K562 (cell line): ENCODE measurements at regions not wholly inside any gene's neighbourhood (a gene's known extent, or its start where the extent isn't known, plus 50 kb on each side); places are given as distances from the start of the nearest gene placed in this dataset.

Experiments
- ATAC-seq: fragments of 200-7000 bp; cut with Tn5 transposase; 3 replicates; pipeline ENCODE4 v1.9.1; 2020; ENCODE audit warnings: moderate library complexity
- BruUV-seq: library from RNA; stranded (reverse); fragments of 400-500 nt; replicated peaks from 2 replicates; lab custom pipeline; 2021; lab: Mats Ljungman, UMichigan
- CTCF ChIA-PET: fragments of 300-600 bp; formaldehyde crosslinking; extraction: SDS; loops from one replicate; lab custom pipeline; 2021; ENCODE audit warnings: low intra/inter-chr PET ratio; lab: Yijun Ruan, JAX
- POLR2A ChIA-PET: fragments of 300-600, 350-650 bp; sonication (Branson Sonifier 250); formaldehyde crosslinking; extraction: SDS; loops from one replicate; lab custom pipeline; 2021; ENCODE audit warnings: antibody characterized with exemption, inconsistent platforms; lab: Yijun Ruan, JAX
- DNase-seq, 4 experiments: peaks; one replicate each; pipeline versions ENCODE4 v3.0.0 to v3.0.0-alpha.2; 2011 to 2018; ENCODE audit warnings: low spot score in 3 of 4, mixed read lengths in 3 of 4; ENCODE audit errors: extremely low read depth in 1 of 4
- FAIRE-seq: peaks from 2 replicates; lab custom pipeline; 2011; peaks lifted over from hg19 to GRCh38; lab: Jason Lieb, UNC
- H2AFZ ChIP-seq: 2 replicates; pipeline ENCODE4 v1.6.0; 2011; ENCODE audit warnings: low read depth, low read length, control low read depth, inconsistent platforms
- H3K27ac ChIP-seq: fragments of 200-600 bp; 3 replicates; pipeline ENCODE4 v1.8.0; 2011; ENCODE audit warnings: low read depth, mild to moderate bottlenecking, control low read depth, inconsistent platforms, low read length, moderate library complexity, mixed read lengths; ENCODE audit errors: extremely low read depth
- H3K27me3 ChIP-seq, 2 experiments: fragments of 300-600 bp in 1 of 2; 2 replicates in 1 of 2; 3 replicates in 1 of 2; pipeline versions ENCODE4 v1.6.0 to v1.8.0; 2011; ENCODE audit warnings: inconsistent platforms in 2 of 2, low read length in 2 of 2, mild to moderate bottlenecking in 1 of 2, mixed read lengths in 1 of 2, moderate library complexity in 1 of 2; ENCODE audit not compliant: control insufficient read depth in 2 of 2, insufficient read depth in 2 of 2
- H3K36me3 ChIP-seq: fragments of 300-600 bp; 3 replicates; pipeline ENCODE4 v1.8.0; 2011; ENCODE audit warnings: mild to moderate bottlenecking, low read length, inconsistent platforms; ENCODE audit not compliant: control insufficient read depth, insufficient read depth
- H3K4me1 ChIP-seq, 2 experiments: fragments of 200-600 bp in 1 of 2; replicated peaks in 1 of 2; 2 replicates in 1 of 2; 3 replicates in 1 of 2; pipeline versions ENCODE4 v1.5.1 to v1.8.0; 2011; ENCODE audit warnings: inconsistent platforms in 2 of 2, low read length in 2 of 2, mild to moderate bottlenecking in 1 of 2, mixed read lengths in 1 of 2, moderate library complexity in 1 of 2; ENCODE audit not compliant: control insufficient read depth in 2 of 2, insufficient read depth in 2 of 2
- H3K4me2 ChIP-seq: 2 replicates; pipeline ENCODE4 v1.6.1; 2011; ENCODE audit warnings: low read length, control low read depth, inconsistent platforms, mixed read lengths; ENCODE audit not compliant: insufficient read depth
- H3K4me3 ChIP-seq: fragments of 200-600 bp; sonication (generic), shearing (Covaris generic); 2 replicates; pipeline ENCODE4 v1.5.1; 2016; ENCODE audit warnings: control low read depth, inconsistent platforms
- H3K79me2 ChIP-seq: fragments of 200-600 bp; 3 replicates; pipeline ENCODE4 v1.8.0; 2011; ENCODE audit warnings: low read length, inconsistent platforms; ENCODE audit not compliant: control insufficient read depth, insufficient read depth
- H3K9ac ChIP-seq, 2 experiments: 2 replicates each; pipeline versions ENCODE4 v1.6.0 to v1.6.1; 2011; ENCODE audit warnings: low read depth in 2 of 2, low read length in 2 of 2, control low read depth in 1 of 2, inconsistent platforms in 1 of 2, mild to moderate bottlenecking in 1 of 2, mixed read lengths in 1 of 2; ENCODE audit not compliant: insufficient read depth in 1 of 2
- H3K9me1 ChIP-seq: one replicate; pipeline ENCODE4 v1.6.0; 2011; ENCODE audit warnings: inconsistent platforms, mild to moderate bottlenecking, low read length, moderate library complexity; ENCODE audit not compliant: control insufficient read depth, insufficient read depth
- H3K9me3 ChIP-seq: replicated peaks from 2 replicates; pipeline ENCODE4 v1.5.1; 2011; ENCODE audit warnings: low read depth, low read length, inconsistent platforms; ENCODE audit not compliant: control insufficient read depth, insufficient read depth
- H4K20me1 ChIP-seq: replicated peaks from 2 replicates; pipeline ENCODE4 v1.6.1; 2011; ENCODE audit warnings: low read length, inconsistent platforms, mixed read lengths; ENCODE audit not compliant: control insufficient read depth, insufficient read depth
- ATF1 ChIP-seq, 2 experiments: fragments of 450-650 bp in 1 of 2; IDR thresholded peaks; 2 replicates each; pipeline ENCODE4 v1.6.1; 2016; ENCODE audit warnings: missing compliant biosample characterization in 1 of 2, missing genetic modification characterization in 1 of 2
- CEBPG ChIP-seq, 3 experiments: fragments of 200-800 bp in 1 of 3; sonication (Bioruptor generic) in 1 of 3; sonication (generic) in 1 of 3; formaldehyde crosslinking in 1 of 3; IDR thresholded peaks in 2 of 3; conservative IDR thresholded peaks in 1 of 3; 2 replicates each; pipeline versions ENCODE4 v1.6.1 to v1.8.0; 2016 to 2022; ENCODE audit warnings: missing compliant biosample characterization in 2 of 3, missing genetic modification characterization in 2 of 3, mild to moderate bottlenecking in 1 of 3, missing genetic modification reagents in 1 of 3
- DACH1 ChIP-seq: fragments of 450-650 bp; IDR thresholded peaks from 2 replicates; pipeline ENCODE4 v1.6.1; 2018; ENCODE audit not compliant: partially characterized antibody
- E4F1 ChIP-seq: fragments of 250-450 bp; sonication (Bioruptor Pico); IDR thresholded peaks from 2 replicates; pipeline ENCODE4 v1.5.0; 2021; ENCODE audit warnings: mild to moderate bottlenecking, borderline replicate concordance
- FOXP4 ChIP-seq: sonication (generic); formaldehyde crosslinking; IDR thresholded peaks from 2 replicates; pipeline ENCODE4 v1.8.0; 2022; ENCODE audit warnings: mild to moderate bottlenecking, missing genetic modification reagents, borderline replicate concordance
- HMGN3 ChIP-seq: IDR thresholded peaks from 2 replicates; pipeline ENCODE4 v1.6.1; 2011; ENCODE audit warnings: borderline replicate concordance, low read depth, mild to moderate bottlenecking, mixed read lengths, low read length; ENCODE audit not compliant: insufficient read length; ENCODE audit errors: extremely low read depth
- HNRNPUL1 ChIP-seq: fragments of 200-400 bp; formaldehyde crosslinking; IDR thresholded peaks from 2 replicates; pipeline ENCODE4 v1.6.1; 2017; ENCODE audit warnings: low read length
- MECOM ChIP-seq: fragments of 250-450 bp; sonication (Bioruptor Pico); IDR thresholded peaks from 2 replicates; pipeline ENCODE4 v1.8.0; 2022; ENCODE audit warnings: inconsistent platforms
- NR0B1 ChIP-seq: fragments of 450-650 bp; IDR thresholded peaks from one replicate; pipeline ENCODE4 v1.6.1; 2018; ENCODE audit warnings: mild to moderate bottlenecking, moderate library complexity; ENCODE audit not compliant: partially characterized antibody
- PYGO2 ChIP-seq: fragments of 450-650 bp; IDR thresholded peaks from 2 replicates; pipeline ENCODE4 v1.6.1; 2016; ENCODE audit warnings: mild to moderate bottlenecking, missing genetic modification characterization, moderate library complexity, missing compliant biosample characterization
- RBM34 ChIP-seq: fragments of 200-400 bp; formaldehyde crosslinking; IDR thresholded peaks from 2 replicates; pipeline ENCODE4 v1.6.1; 2018; ENCODE audit warnings: low read length, borderline replicate concordance; ENCODE audit not compliant: insufficient read depth
- ZFPM2 ChIP-seq: fragments of 250-450 bp; sonication (Bioruptor Pico); IDR thresholded peaks from 2 replicates; pipeline ENCODE4 v1.5.1; 2022; ENCODE audit warnings: mild to moderate bottlenecking
- ZNF780A ChIP-seq: fragments of 250-450 bp; sonication (Bioruptor Pico); IDR thresholded peaks from 2 replicates; pipeline ENCODE4 v1.5.0; 2021; ENCODE audit warnings: mild to moderate bottlenecking
- ZZZ3 ChIP-seq: fragments of 450-650 bp; IDR thresholded peaks from 2 replicates; pipeline ENCODE4 v1.6.1; 2016; ENCODE audit warnings: antibody characterized with exemption, mild to moderate bottlenecking, moderate library complexity
- WGBS: fragments of 100-300 bp; shearing (Covaris generic); methylation state at CpG from one replicate; pipeline ENCODE4 v1.1.6; 2016; ENCODE audit warnings: low coverage, mixed read lengths; ENCODE audit not compliant: insufficient coverage; ENCODE audit errors: missing lambda C conversion rate; 5-methylcytosine and 5-hydroxymethylcytosine counted together
- in situ Hi-C: fragments of 300-500 bp; cut with MboI; formaldehyde crosslinking; loops from 4 replicates; pipeline ENCODE4 v1.15.0; 2018; ENCODE audit warnings: inconsistent platforms, mixed read lengths
- intact Hi-C: fragments of 100-400 bp; cut with micrococcal nuclease; formaldehyde crosslinking; loops from 2 replicates; pipeline ENCODE4 v1.14.2; 2022

- in situ Hi-C loops (no loop called here), intact Hi-C loops (no loop called here)
- peaks cover 4 to 10% of the 10 kb centered on the region in 2 experiments; a peak in 4 of 5 replicates for H3K4me1 ChIP-seq
- no peaks in the 10 kb centered on the region for H4K20me1 ChIP-seq
- no peak overlapping the region for H3K4me3 ChIP-seq
- 77% methylated on average over 3 of the region's 3 CpGs for WGBS
- H3K27me3 ChIP-seq: no peaks in the 10 kb centered on the region
- no peak overlapping the region for H2AFZ ChIP-seq
- CTCF ChIA-PET: no interaction called here
- POLR2A ChIA-PET: interaction anchor here (0.6 to 1.3 kb wide), 5 partner anchors 7 to 263 kb away, joined by 3 read pairs; no protein-coding TSS in a partner anchor
- H3K9me3 ChIP-seq: peaks cover 8% of the 10 kb centered on the region; the same call in 1 of the 2 replicates
- H3K79me2 ChIP-seq: no peaks in the 10 kb centered on the region
- FAIRE-seq (no peak), ATAC-seq (no peak), DNase-seq (no peak)
- BruUV-seq: no TSS peak
- H3K4me2 ChIP-seq: no peak overlapping the region
- H3K9ac ChIP-seq: no peak overlapping the region
- TF ChIP-seq ZZZ3 (no peak), RBM34 (no peak), ZNF780A (CRISPR knock-in tag) (no peak), MECOM (no peak), ATF1 (CRISPR knock-in tag; IDR thresholded peaks at IDR 0.05) (no peak), ATF1 (tag; IDR thresholded peaks at IDR 0.05) (no peak), ZFPM2 (CRISPR knock-in tag) (no peak), HNRNPUL1 (no peak), NR0B1 (no peak), PYGO2 (tag) (no peak), E4F1 (no peak), DACH1 (no peak), CEBPG (CRISPR knock-in tag; IDR thresholded peaks at IDR 0.05) (no peak), CEBPG (tag; conservative IDR thresholded peaks at IDR 0.05 in 1 of 2, IDR thresholded peaks at IDR 0.05 in 1 of 2) (no peak), HMGN3 (no peak), FOXP4 (no peak)
- H3K36me3 ChIP-seq: no peaks in the 10 kb centered on the region
- no peak overlapping the region for H3K27ac ChIP-seq
- H3K9me1 ChIP-seq: no peaks in the 10 kb centered on the region
Observed at GRCh38 chr12:116391501-116391900, 114.0 kb upstream of the MED13L start.
